ENCODE measurements at regions not wholly inside any gene's neighbourhood (a gene's known extent, or its start where the extent isn't known, plus 50 kb on each side); places are given as distances from the start of the nearest gene placed in this dataset.

- WGBS (ENCODE audit: insufficient coverage): no CpG with 5 or more reads among the region's 2 CpGs
- Histone ChIP-seq H3K4me3 (ENCODE audit: control extremely low read depth in 1 of 5, extremely low read depth in 1 of 5, insufficient read depth in 1 of 5, low read depth in 2 of 5, low read length in 4 of 5) (no peak overlapping the region), H3K36me3 (replicated peaks in 1 of 2; ENCODE audit: control extremely low read depth in 1 of 2, control insufficient read depth in 1 of 2, extremely low read depth in 1 of 2, insufficient read depth in 2 of 2, low read length in 1 of 2) (no peaks in the 10 kb centered on the region), H3K9ac (ENCODE audit: low read length) (no peak overlapping the region), H3K27ac (ENCODE audit: low read length in 2 of 2) (no peak overlapping the region), H3K4me2 (replicated peaks; ENCODE audit: low read depth, low read length, poor library complexity, severe bottlenecking) (no peak overlapping the region), H3K79me2 (ENCODE audit: control insufficient read depth, insufficient read depth, low read length) (no peaks in the 10 kb centered on the region), H3K27me3 (replicated peaks in 1 of 4; ENCODE audit: control extremely low read depth in 1 of 4, control insufficient read depth in 3 of 4, insufficient read depth in 4 of 4, low read length in 3 of 4) (peaks cover 0 to 6% (median 0%) of the 10 kb centered on the region in 4 experiments), H2AFZ (ENCODE audit: insufficient read depth, low read depth, low read length, poor library complexity, severe bottlenecking) (no peak overlapping the region), H4K20me1 (ENCODE audit: control insufficient read depth, insufficient read depth, low read length, poor library complexity, severe bottlenecking) (no peaks in the 10 kb centered on the region), H3K9me3 (ENCODE audit: control extremely low read depth in 1 of 3, control insufficient read depth in 2 of 3, insufficient read depth in 1 of 3, low read length in 2 of 3) (peaks cover 0 to 5% (median 1%) of the 10 kb centered on the region in 3 donors), H3K4me1 (ENCODE audit: control insufficient read depth in 2 of 2, insufficient read depth in 2 of 2, low read length in 2 of 2) (no peaks in the 10 kb centered on the region)
- no peak for DNase-seq
- ChIA-PET POLR2A (no interaction called here), CTCF (no interaction called here)
- intact Hi-C loops (cut with micrococcal nuclease): no loop called here
- no peaks in the 10 kb centered on the region for H3K9me3 Mint-ChIP-seq (ENCODE audit: insufficient read depth)
- no peak for ATAC-seq (ENCODE audit: low read depth)
- H3K27ac Mint-ChIP-seq: no peak overlapping the region
- TF ChIP-seq CTCF (IDR thresholded peaks at IDR 0.05) (no peak), EZH2 (IDR thresholded peaks at IDR 0.05; ENCODE audit: borderline replicate concordance, insufficient read depth, low read depth, low read length, poor library complexity, severe bottlenecking) (no peak)
- H3K4me1 Mint-ChIP-seq: no peaks in the 10 kb centered on the region
- H3K4me3 Mint-ChIP-seq: no peak overlapping the region
- H3K27me3 Mint-ChIP-seq: peaks cover 11% of the 10 kb centered on the region
Observed at GRCh38 chr4:72888331-72888730, 181.2 kb downstream of the COX18 start.

DNA sequence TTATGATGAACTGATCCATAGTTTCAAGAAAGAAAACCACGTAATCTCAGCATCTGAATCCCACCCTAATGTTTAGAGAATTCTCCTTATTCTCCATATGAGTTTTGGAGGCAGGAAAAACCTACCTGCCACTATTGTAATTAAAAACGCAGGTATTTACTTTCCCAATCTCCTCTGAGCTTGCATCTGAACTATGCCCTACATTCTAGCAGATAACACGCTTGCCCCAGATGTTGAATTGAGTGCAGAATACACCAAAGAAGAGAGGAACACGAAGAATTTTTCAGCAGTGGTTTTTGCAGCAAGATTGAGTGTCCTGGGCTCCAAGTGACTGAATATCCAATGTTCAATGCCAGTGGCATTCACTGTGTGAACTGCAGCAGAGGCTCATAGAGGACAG, 182.4 kb downstream of the COX18 start:
- Histone ChIP-seq H3K4me2 (replicated peaks; ENCODE audit: low read depth, low read length, poor library complexity, severe bottlenecking) (no peak overlapping the region), H3K27ac (ENCODE audit: low read length in 2 of 2) (no peak overlapping the region), H3K36me3 (replicated peaks in 1 of 2; ENCODE audit: control extremely low read depth in 1 of 2, control insufficient read depth in 1 of 2, extremely low read depth in 1 of 2, insufficient read depth in 2 of 2, low read length in 1 of 2) (no peaks in the 10 kb centered on the region), H3K4me1 (ENCODE audit: control insufficient read depth in 2 of 2, insufficient read depth in 2 of 2, low read length in 2 of 2) (no peaks in the 10 kb centered on the region), H3K9me3 (ENCODE audit: control extremely low read depth in 1 of 3, control insufficient read depth in 2 of 3, insufficient read depth in 1 of 3, low read length in 2 of 3) (peaks cover 0 to 5% (median 1%) of the 10 kb centered on the region in 3 donors), H3K9ac (ENCODE audit: low read length) (no peak overlapping the region), H4K20me1 (ENCODE audit: control insufficient read depth, insufficient read depth, low read length, poor library complexity, severe bottlenecking) (no peaks in the 10 kb centered on the region), H3K27me3 (replicated peaks in 1 of 4; ENCODE audit: control extremely low read depth in 1 of 4, control insufficient read depth in 3 of 4, insufficient read depth in 4 of 4, low read length in 3 of 4) (peaks cover 0 to 2% (median 0%) of the 10 kb centered on the region in 4 experiments), H3K79me2 (ENCODE audit: control insufficient read depth, insufficient read depth, low read length) (no peaks in the 10 kb centered on the region), H2AFZ (ENCODE audit: insufficient read depth, low read depth, low read length, poor library complexity, severe bottlenecking) (no peak overlapping the region), H3K4me3 (ENCODE audit: control extremely low read depth in 1 of 5, extremely low read depth in 1 of 5, insufficient read depth in 1 of 5, low read depth in 2 of 5, low read length in 4 of 5) (no peak overlapping the region)
- H3K4me3 Mint-ChIP-seq: no peak overlapping the region
- H3K9me3 Mint-ChIP-seq (ENCODE audit: insufficient read depth): peaks cover 2% of the 10 kb centered on the region
- CTCF ChIA-PET: no interaction called here
- intact Hi-C loops (cut with micrococcal nuclease): no loop called here
- ATAC-seq (ENCODE audit: low read depth) (no peak), DNase-seq (no peak)
- peaks cover 8% of the 10 kb centered on the region for H3K27me3 Mint-ChIP-seq
- POLR2A ChIA-PET: no interaction called here
- TF ChIP-seq CTCF (IDR thresholded peaks at IDR 0.05): no peak
- no peak for TF ChIP-seq EZH2 (IDR thresholded peaks at IDR 0.05; ENCODE audit: borderline replicate concordance, insufficient read depth, low read depth, low read length, poor library complexity, severe bottlenecking)
- WGBS (ENCODE audit: insufficient coverage): 72% methylated on average over 2 of the region's 4 CpGs
- H3K27ac Mint-ChIP-seq: no peak overlapping the region
- H3K4me1 Mint-ChIP-seq: no peaks in the 10 kb centered on the region
